OCI-LY1 (cell line): ENCODE measurements at regions not wholly inside any gene's neighbourhood (a gene's known extent, or its start where the extent isn't known, plus 50 kb on each side); places are given as distances from the start of the nearest gene placed in this dataset.

ENCODE experiments used
- H2AFZ ChIP-seq: fragments of 200-600 bp; sonication (generic), shearing (Covaris generic); 2 replicates; pipeline ENCODE4 v1.6.0; 2014; ENCODE audit warnings: antibody characterized with exemption, mild to moderate bottlenecking, low read length
- H3F3A ChIP-seq: fragments of 200-600 bp; sonication (generic), shearing (Covaris generic); 2 replicates; pipeline ENCODE4 v1.6.0; 2014; ENCODE audit warnings: mild to moderate bottlenecking, antibody characterized with exemption, low read length, moderate library complexity; ENCODE audit not compliant: insufficient read depth
- H3K27ac ChIP-seq: fragments of 200-600 bp; sonication (generic); 2 replicates; pipeline ENCODE4 v1.5.1; 2014; ENCODE audit warnings: low read length, mixed run types, mild to moderate bottlenecking, low read depth; ENCODE audit not compliant: poor library complexity, severe bottlenecking
- H3K27me3 ChIP-seq: fragments of 200-600 bp; sonication (generic); 2 replicates; pipeline ENCODE4 v1.6.0; 2014; ENCODE audit warnings: antibody characterized with exemption, mild to moderate bottlenecking, low read length, moderate library complexity; ENCODE audit not compliant: insufficient read depth
- H3K36me3 ChIP-seq: fragments of 200-600 bp; sonication (generic); 2 replicates; pipeline ENCODE4 v1.6.1; 2014; ENCODE audit warnings: mild to moderate bottlenecking, antibody characterized with exemption, low read length, moderate library complexity, mixed read lengths; ENCODE audit not compliant: insufficient read depth
- H3K4me1 ChIP-seq: fragments of 200-600 bp; sonication (generic); 2 replicates; pipeline ENCODE4 v1.5.1; 2014; ENCODE audit warnings: mild to moderate bottlenecking, low read length, moderate library complexity; ENCODE audit not compliant: insufficient read depth, severe bottlenecking
- H3K4me2 ChIP-seq: fragments of 200-600 bp; sonication (generic), shearing (Covaris generic); 2 replicates; pipeline ENCODE4 v1.6.1; 2014; ENCODE audit warnings: low read length
- H3K4me3 ChIP-seq: fragments of 200-600 bp; sonication (generic); 2 replicates; pipeline ENCODE4 v1.5.1; 2014; ENCODE audit warnings: low read length, low read depth, mild to moderate bottlenecking, mixed read lengths; ENCODE audit not compliant: poor library complexity, severe bottlenecking
- H3K79me2 ChIP-seq: fragments of 200-600 bp; shearing (Covaris generic); 2 replicates; pipeline ENCODE4 v1.6.1; 2016; ENCODE audit warnings: mixed run types, low read length, mixed read lengths; ENCODE audit not compliant: insufficient read depth
- H3K9ac ChIP-seq: fragments of 200-600 bp; sonication (generic), shearing (Covaris generic); 2 replicates; pipeline ENCODE4 v1.6.1; 2014; ENCODE audit warnings: mild to moderate bottlenecking, low read length, mixed read lengths
- H3K9me2 ChIP-seq: fragments of 200-600 bp; sonication (generic), shearing (Covaris generic); 2 replicates; pipeline ENCODE4 v1.6.1; 2014; ENCODE audit warnings: low read depth, mild to moderate bottlenecking, low read length, mixed read lengths
- H3K9me3 ChIP-seq: fragments of 200-600 bp; shearing (Covaris generic); 2 replicates; pipeline ENCODE4 v1.6.1; 2014; ENCODE audit warnings: low read length, mixed read lengths
- H4K20me1 ChIP-seq: fragments of 200-600 bp; sonication (generic), shearing (Covaris generic); 2 replicates; pipeline ENCODE4 v1.6.0; 2016; ENCODE audit warnings: mild to moderate bottlenecking, low read length; ENCODE audit not compliant: insufficient read depth
- CTCF ChIP-seq: fragments of 200-600 bp; sonication (generic), shearing (Covaris generic); IDR thresholded peaks from 2 replicates; pipeline ENCODE4 v1.5.1; 2017; ENCODE audit warnings: mild to moderate bottlenecking, antibody characterized with exemption, low read length, moderate library complexity, mixed read lengths
- EZH2 ChIP-seq: fragments of 200-600 bp; sonication (generic), shearing (Covaris generic); IDR thresholded peaks from 2 replicates; pipeline ENCODE4 v1.8.0; 2017; ENCODE audit warnings: borderline replicate concordance, mixed run types, mild to moderate bottlenecking, antibody characterized with exemption, low read length, moderate library complexity, mixed read lengths

- Histone ChIP-seq H3K36me3 (no peaks in the 10 kb centered on the region), H3K79me2 (no peaks in the 10 kb centered on the region), H3K4me1 (no peaks in the 10 kb centered on the region), H3F3A (no peaks in the 10 kb centered on the region), H3K4me3 (no peak overlapping the region), H2AFZ (no peak overlapping the region), H4K20me1 (no peaks in the 10 kb centered on the region), H3K9ac (no peak overlapping the region), H3K27ac (no peak overlapping the region), H3K9me2 (no peaks in the 10 kb centered on the region), H3K4me2 (no peak overlapping the region), H3K27me3 (no peaks in the 10 kb centered on the region), H3K9me3 (0 out of 2 replicates have a peak, but pooled peaks cover 3% of the 10 kb centered on the region)
- TF ChIP-seq EZH2 (no peak), CTCF (no peak)
Measured at GRCh38 chr1:43108080-43108479, 64.0 kb downstream of the EBNA1BP2 start.

DNA sequence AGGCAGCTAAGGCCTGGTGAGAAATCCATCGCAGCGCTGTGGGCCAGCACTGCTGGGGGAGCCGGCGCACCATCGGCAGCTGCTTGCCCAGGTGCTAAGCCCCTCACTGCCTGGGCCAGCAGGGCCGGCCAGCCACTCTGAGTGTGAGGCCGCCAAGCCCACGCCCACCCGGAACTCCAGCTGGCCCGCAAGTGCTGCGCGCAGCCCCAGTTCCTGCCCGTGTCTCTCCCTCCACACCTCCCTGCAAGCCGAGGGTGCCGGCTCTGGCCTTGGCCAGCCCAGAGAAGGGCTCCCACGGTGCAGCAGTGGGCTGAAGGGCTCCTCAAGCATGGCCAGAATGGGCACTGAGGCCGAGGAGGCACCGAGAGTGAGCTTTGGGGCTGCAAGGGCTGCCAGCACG lies 64.4 kb downstream of the EBNA1BP2 start:
- Histone ChIP-seq H3K27ac (no peak overlapping the region), H3K4me1 (no peaks in the 10 kb centered on the region), H3F3A (no peaks in the 10 kb centered on the region), H3K79me2 (no peaks in the 10 kb centered on the region), H3K4me2 (no peak overlapping the region), H3K36me3 (no peaks in the 10 kb centered on the region), H3K9me3 (0 out of 2 replicates have a peak, but pooled peaks cover 3% of the 10 kb centered on the region), H3K9ac (no peak overlapping the region), H3K4me3 (no peak overlapping the region), H3K9me2 (no peaks in the 10 kb centered on the region), H3K27me3 (no peaks in the 10 kb centered on the region), H4K20me1 (no peaks in the 10 kb centered on the region), H2AFZ (no peak overlapping the region)
- no peak for TF ChIP-seq EZH2
- TF ChIP-seq CTCF, result no peak

GRCh38 chr1:43104027-43104763 lies 67.9 kb downstream of the EBNA1BP2 start:
- Histone ChIP-seq H3K36me3 (no peaks in the 10 kb centered on the region), H4K20me1 (no peaks in the 10 kb centered on the region), H3K9me3 (0 out of 2 replicates have a peak, but pooled peaks cover 3% of the 10 kb centered on the region), H3K27ac (no peak overlapping the region), H3K4me3 (no peak overlapping the region), H3K4me1 (no peaks in the 10 kb centered on the region), H3K27me3 (peaks cover 3% of the 10 kb centered on the region; the same call in 1 of the 2 replicates), H3K79me2 (no peaks in the 10 kb centered on the region), H2AFZ (no peak overlapping the region), H3K9me2 (no peaks in the 10 kb centered on the region), H3F3A (no peaks in the 10 kb centered on the region), H3K9ac (no peak overlapping the region), H3K4me2 (no peak overlapping the region)
- TF ChIP-seq EZH2 (no peak), CTCF (no peak)
